SJCRH30 (cell line): ENCODE measurements at regions not wholly inside any gene's neighbourhood (a gene's known extent, or its start where the extent isn't known, plus 50 kb on each side); places are given as distances from the start of the nearest gene placed in this dataset.

Source experiments
- DNase-seq, 2 experiments: peaks; one replicate each; pipeline ENCODE4 v3.0.0-alpha.2; 2015 to 2020
- H3K27ac ChIP-seq: fragments of 250-450 bp; sonication (Bioruptor Pico); 2 replicates; pipeline ENCODE4 v1.5.1; 2020; ENCODE audit warnings: mild to moderate bottlenecking, moderate library complexity
- H3K27me3 ChIP-seq: fragments of 250-450 bp; sonication (Bioruptor Pico); 2 replicates; pipeline ENCODE4 v1.5.1; 2020; ENCODE audit warnings: mild to moderate bottlenecking, moderate library complexity
- H3K36me3 ChIP-seq: fragments of 250-450 bp; sonication (Bioruptor Pico); 2 replicates; pipeline ENCODE4 v1.5.1; 2020; ENCODE audit warnings: mild to moderate bottlenecking, moderate library complexity
- H3K4me1 ChIP-seq: fragments of 250-450 bp; sonication (Bioruptor Pico); 2 replicates; pipeline ENCODE4 v1.5.1; 2020; ENCODE audit warnings: mild to moderate bottlenecking, moderate library complexity
- H3K4me3 ChIP-seq: fragments of 250-450 bp; sonication (Bioruptor Pico); 2 replicates; pipeline ENCODE4 v1.5.1; 2020; ENCODE audit warnings: mild to moderate bottlenecking, moderate library complexity
- H3K9me3 ChIP-seq: fragments of 250-450 bp; sonication (Bioruptor Pico); replicated peaks from 2 replicates; pipeline ENCODE4 v1.5.1; 2020; ENCODE audit warnings: mild to moderate bottlenecking, moderate library complexity

GRCh38 chr1:96971849-96972602, 250.4 kb downstream of the PTBP2 start:
- Histone ChIP-seq H3K27ac (no peak overlapping the region), H3K9me3 (no peaks in the 10 kb centered on the region), H3K36me3 (no peaks in the 10 kb centered on the region), H3K4me3 (no peak overlapping the region), H3K4me1 (no peaks in the 10 kb centered on the region; the same call in 1 of the 2 replicates), H3K27me3 (no peaks in the 10 kb centered on the region)
- DNase-seq, result no peak

- H3K27ac ChIP-seq, result no peak overlapping the region
- H3K9me3 ChIP-seq, result no peaks in the 10 kb centered on the region
- no peaks in the 10 kb centered on the region for H3K36me3 ChIP-seq
- no peaks in the 10 kb centered on the region for H3K27me3 ChIP-seq
- H3K4me1 ChIP-seq, result no peaks in the 10 kb centered on the region; the same call in 1 of the 2 replicates
- DNase-seq, result peak; percentile 76 to 84
- H3K4me3 ChIP-seq, result no peak overlapping the region
Measured at GRCh38 chr1:96973605-96974004, 252.0 kb downstream of the PTBP2 start.

- Histone ChIP-seq H3K36me3 (no peaks in the 10 kb centered on the region), H3K27ac (no peak overlapping the region), H3K27me3 (no peaks in the 10 kb centered on the region), H3K4me3 (no peak overlapping the region), H3K4me1 (no peaks in the 10 kb centered on the region; the same call in 1 of the 2 replicates), H3K9me3 (no peaks in the 10 kb centered on the region)
- no peak for DNase-seq
Measured at GRCh38 chr1:96978444-96978843, 256.9 kb downstream of the PTBP2 start.

- no peak overlapping the region for H3K27ac ChIP-seq
- H3K27me3 ChIP-seq, result no peaks in the 10 kb centered on the region
- no peak for DNase-seq
- H3K36me3 ChIP-seq, result no peaks in the 10 kb centered on the region
- no peak overlapping the region for H3K4me3 ChIP-seq
- no peaks in the 10 kb centered on the region for H3K9me3 ChIP-seq
- no peaks in the 10 kb centered on the region for H3K4me1 ChIP-seq
Measured at GRCh38 chr1:96978901-96979300, 257.3 kb downstream of the PTBP2 start.

- peak; percentile 3 to 19 for DNase-seq
- H3K36me3 ChIP-seq, result no peaks in the 10 kb centered on the region
- no peaks in the 10 kb centered on the region for H3K4me1 ChIP-seq
- no peaks in the 10 kb centered on the region for H3K27me3 ChIP-seq
- H3K9me3 ChIP-seq, result no peaks in the 10 kb centered on the region
- no peak overlapping the region for H3K27ac ChIP-seq
- H3K4me3 ChIP-seq, result no peak overlapping the region
Measured at GRCh38 chr1:96979304-96980268, 258.0 kb downstream of the PTBP2 start.

- no peak overlapping the region for H3K27ac ChIP-seq
- no peaks in the 10 kb centered on the region for H3K27me3 ChIP-seq
- no peak for DNase-seq
- H3K4me3 ChIP-seq, result no peak overlapping the region
- no peaks in the 10 kb centered on the region for H3K36me3 ChIP-seq
- no peaks in the 10 kb centered on the region for H3K9me3 ChIP-seq
- H3K4me1 ChIP-seq, result no peaks in the 10 kb centered on the region
Measured at GRCh38 chr1:96980448-96980847, 258.9 kb downstream of the PTBP2 start.

GRCh38 chr1:96981181-96981580, 259.6 kb downstream of the PTBP2 start:
- H3K4me1 ChIP-seq, result no peaks in the 10 kb centered on the region
- no peaks in the 10 kb centered on the region for H3K36me3 ChIP-seq
- DNase-seq, result no peak
- no peaks in the 10 kb centered on the region for H3K9me3 ChIP-seq
- H3K27me3 ChIP-seq, result no peaks in the 10 kb centered on the region
- H3K27ac ChIP-seq, result no peak overlapping the region
- no peak overlapping the region for H3K4me3 ChIP-seq

- H3K27me3 ChIP-seq, result no peaks in the 10 kb centered on the region
- no peak for DNase-seq
- H3K9me3 ChIP-seq, result no peaks in the 10 kb centered on the region
- H3K36me3 ChIP-seq, result no peaks in the 10 kb centered on the region
- no peak overlapping the region for H3K27ac ChIP-seq
- H3K4me1 ChIP-seq, result no peaks in the 10 kb centered on the region
- no peak overlapping the region for H3K4me3 ChIP-seq
Measured at GRCh38 chr1:96982118-96982517, 260.5 kb downstream of the PTBP2 start.

- no peaks in the 10 kb centered on the region for H3K4me1 ChIP-seq
- no peak overlapping the region for H3K4me3 ChIP-seq
- no peaks in the 10 kb centered on the region for H3K36me3 ChIP-seq
- DNase-seq, result no peak
- no peaks in the 10 kb centered on the region for H3K9me3 ChIP-seq
- no peak overlapping the region for H3K27ac ChIP-seq
- no peaks in the 10 kb centered on the region for H3K27me3 ChIP-seq
Measured at GRCh38 chr1:96983866-96984265, 262.3 kb downstream of the PTBP2 start.

GRCh38 chr1:96987186-96987703, 265.7 kb downstream of the PTBP2 start:
- no peaks in the 10 kb centered on the region for H3K9me3 ChIP-seq
- H3K27ac ChIP-seq, result no peak overlapping the region
- no peak overlapping the region for H3K4me3 ChIP-seq
- DNase-seq, result no peak
- H3K27me3 ChIP-seq, result no peaks in the 10 kb centered on the region
- no peaks in the 10 kb centered on the region for H3K36me3 ChIP-seq
- H3K4me1 ChIP-seq, result no peaks in the 10 kb centered on the region

- H3K4me1 ChIP-seq, result no peaks in the 10 kb centered on the region
- H3K27me3 ChIP-seq, result no peaks in the 10 kb centered on the region
- H3K4me3 ChIP-seq, result no peak overlapping the region
- H3K9me3 ChIP-seq, result no peaks in the 10 kb centered on the region
- no peaks in the 10 kb centered on the region for H3K36me3 ChIP-seq
- DNase-seq, result no peak
- no peak overlapping the region for H3K27ac ChIP-seq
Measured at GRCh38 chr1:96989302-96989701, 267.7 kb downstream of the PTBP2 start.

GRCh38 chr1:96990136-96990535, 268.6 kb downstream of the PTBP2 start:
- Histone ChIP-seq H3K27me3 (no peaks in the 10 kb centered on the region), H3K27ac (no peak overlapping the region), H3K9me3 (no peaks in the 10 kb centered on the region), H3K4me3 (no peak overlapping the region), H3K4me1 (no peaks in the 10 kb centered on the region), H3K36me3 (no peaks in the 10 kb centered on the region)
- DNase-seq, result no peak

GRCh38 chr1:96991261-96991660, 269.7 kb downstream of the PTBP2 start:
- Histone ChIP-seq H3K27me3 (no peaks in the 10 kb centered on the region), H3K4me1 (no peaks in the 10 kb centered on the region), H3K4me3 (no peak overlapping the region), H3K36me3 (no peaks in the 10 kb centered on the region), H3K27ac (no peak overlapping the region), H3K9me3 (no peaks in the 10 kb centered on the region)
- no peak for DNase-seq

- Histone ChIP-seq H3K36me3 (no peaks in the 10 kb centered on the region), H3K9me3 (no peaks in the 10 kb centered on the region), H3K27me3 (no peaks in the 10 kb centered on the region), H3K4me3 (no peak overlapping the region), H3K4me1 (no peaks in the 10 kb centered on the region), H3K27ac (no peak overlapping the region)
- no peak for DNase-seq
Measured at GRCh38 chr1:96992871-96993270, 271.3 kb downstream of the PTBP2 start.

- H3K4me3 ChIP-seq, result no peak overlapping the region
- no peaks in the 10 kb centered on the region for H3K4me1 ChIP-seq
- DNase-seq, result no peak
- no peaks in the 10 kb centered on the region for H3K36me3 ChIP-seq
- no peaks in the 10 kb centered on the region for H3K9me3 ChIP-seq
- no peaks in the 10 kb centered on the region for H3K27me3 ChIP-seq
- H3K27ac ChIP-seq, result no peak overlapping the region
Measured at GRCh38 chr1:96995351-96995750, 273.8 kb downstream of the PTBP2 start.
